ENCODE measurements at regions not wholly inside any gene's neighbourhood (a gene's known extent, or its start where the extent isn't known, plus 50 kb on each side); places are given as distances from the start of the nearest gene placed in this dataset.

GRCh38 chr6:104130343-104130742, 729.4 kb downstream of the HACE1 start:
- no peaks in the 10 kb centered on the region for H3K9me3 ChIP-seq (ENCODE audit: control insufficient read depth in 4 of 4, low read length in 3 of 4)
- DNase-seq (ENCODE audit: low spot score), result no peak
- H3K4me3 ChIP-seq (ENCODE audit: low read depth in 1 of 3, low read length in 3 of 3), result no peak overlapping the region
- H3K36me3 ChIP-seq (ENCODE audit: control insufficient read depth in 4 of 4, insufficient read depth in 3 of 4, low read depth in 1 of 4, low read length in 3 of 4), result no peaks in the 10 kb centered on the region
- no peak overlapping the region for H3K9ac ChIP-seq (ENCODE audit: low read depth in 1 of 2, low read length in 2 of 2)
- TF ChIP-seq, protein P1, sequence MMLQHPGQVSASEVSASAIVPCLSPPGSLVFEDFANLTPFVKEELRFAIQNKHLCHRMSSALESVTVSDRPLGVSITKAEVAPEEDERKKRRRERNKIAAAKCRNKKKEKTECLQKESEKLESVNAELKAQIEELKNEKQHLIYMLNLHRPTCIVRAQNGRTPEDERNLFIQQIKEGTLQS (IDR thresholded peaks at IDR 0.05), result no peak
- TF ChIP-seq, protein P2, sequence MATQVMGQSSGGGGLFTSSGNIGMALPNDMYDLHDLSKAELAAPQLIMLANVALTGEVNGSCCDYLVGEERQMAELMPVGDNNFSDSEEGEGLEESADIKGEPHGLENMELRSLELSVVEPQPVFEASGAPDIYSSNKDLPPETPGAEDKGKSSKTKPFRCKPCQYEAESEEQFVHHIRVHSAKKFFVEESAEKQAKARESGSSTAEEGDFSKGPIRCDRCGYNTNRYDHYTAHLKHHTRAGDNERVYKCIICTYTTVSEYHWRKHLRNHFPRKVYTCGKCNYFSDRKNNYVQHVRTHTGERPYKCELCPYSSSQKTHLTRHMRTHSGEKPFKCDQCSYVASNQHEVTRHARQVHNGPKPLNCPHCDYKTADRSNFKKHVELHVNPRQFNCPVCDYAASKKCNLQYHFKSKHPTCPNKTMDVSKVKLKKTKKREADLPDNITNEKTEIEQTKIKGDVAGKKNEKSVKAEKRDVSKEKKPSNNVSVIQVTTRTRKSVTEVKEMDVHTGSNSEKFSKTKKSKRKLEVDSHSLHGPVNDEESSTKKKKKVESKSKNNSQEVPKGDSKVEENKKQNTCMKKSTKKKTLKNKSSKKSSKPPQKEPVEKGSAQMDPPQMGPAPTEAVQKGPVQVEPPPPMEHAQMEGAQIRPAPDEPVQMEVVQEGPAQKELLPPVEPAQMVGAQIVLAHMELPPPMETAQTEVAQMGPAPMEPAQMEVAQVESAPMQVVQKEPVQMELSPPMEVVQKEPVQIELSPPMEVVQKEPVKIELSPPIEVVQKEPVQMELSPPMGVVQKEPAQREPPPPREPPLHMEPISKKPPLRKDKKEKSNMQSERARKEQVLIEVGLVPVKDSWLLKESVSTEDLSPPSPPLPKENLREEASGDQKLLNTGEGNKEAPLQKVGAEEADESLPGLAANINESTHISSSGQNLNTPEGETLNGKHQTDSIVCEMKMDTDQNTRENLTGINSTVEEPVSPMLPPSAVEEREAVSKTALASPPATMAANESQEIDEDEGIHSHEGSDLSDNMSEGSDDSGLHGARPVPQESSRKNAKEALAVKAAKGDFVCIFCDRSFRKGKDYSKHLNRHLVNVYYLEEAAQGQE (IDR thresholded peaks at IDR 0.05), result no peak
- TF ChIP-seq CTCF (IDR thresholded peaks at IDR 0.05; ENCODE audit: low read depth, low read length, missing input control) (no peak), JUND (IDR thresholded peaks at IDR 0.05) (no peak), SP1 (IDR thresholded peaks at IDR 0.05) (no peak), EGR1 (IDR thresholded peaks at IDR 0.05; ENCODE audit: low read depth in 2 of 2) (no peak), ZBTB33 (IDR thresholded peaks at IDR 0.05) (no peak), HNF4G (IDR thresholded peaks at IDR 0.05) (no peak), GABPA (IDR thresholded peaks at IDR 0.05 in 1 of 2, conservative IDR thresholded peaks at IDR 0.05 in 1 of 2) (no peak), RXRA (IDR thresholded peaks at IDR 0.05) (no peak), MAX (IDR thresholded peaks at IDR 0.05) (no peak), RAD21 (IDR thresholded peaks at IDR 0.05) (no peak), FOXA1 (IDR thresholded peaks at IDR 0.05) (no peak), YY1 (IDR thresholded peaks at IDR 0.05) (no peak), NR2F2 (IDR thresholded peaks at IDR 0.05) (no peak), TAF1 (conservative IDR thresholded peaks at IDR 0.05) (no peak), FOXA2 (IDR thresholded peaks at IDR 0.05) (no peak), HNF4A (conservative IDR thresholded peaks at IDR 0.05) (no peak)
- H3K27me3 ChIP-seq (ENCODE audit: control insufficient read depth in 4 of 4, insufficient read depth in 4 of 4, low read length in 3 of 4), result no peaks in the 10 kb centered on the region
- no peak overlapping the region for H3K27ac ChIP-seq (ENCODE audit: low read depth in 1 of 2, low read length in 2 of 2)
- H3K4me1 ChIP-seq (ENCODE audit: control insufficient read depth in 4 of 4, insufficient read depth in 4 of 4, low read length in 3 of 4), result no peaks in the 10 kb centered on the region

Measured in liver (tissue), 7 donors.